HG03045 (cell line): ENCODE measurements at regions not wholly inside any gene's neighbourhood (a gene's known extent, or its start where the extent isn't known, plus 50 kb on each side); places are given as distances from the start of the nearest gene placed in this dataset.
A peak's percentile ranks its signal among the peaks of the same experiment; 100 is the strongest.
"Not testable (repeated sequence)": the region's sequence is repeated elsewhere in the genome, so short reads cannot be mapped to it uniquely, and the experiment has no call there.

Experiments
- ATAC-seq: cut with Tn5 transposase; IDR thresholded peaks from one replicate; pipeline ENCODE4 v1.9.1; 2021; ENCODE audit warnings: mild to moderate bottlenecking, moderate library complexity; ENCODE audit not compliant: unreplicated experiment

DNA sequence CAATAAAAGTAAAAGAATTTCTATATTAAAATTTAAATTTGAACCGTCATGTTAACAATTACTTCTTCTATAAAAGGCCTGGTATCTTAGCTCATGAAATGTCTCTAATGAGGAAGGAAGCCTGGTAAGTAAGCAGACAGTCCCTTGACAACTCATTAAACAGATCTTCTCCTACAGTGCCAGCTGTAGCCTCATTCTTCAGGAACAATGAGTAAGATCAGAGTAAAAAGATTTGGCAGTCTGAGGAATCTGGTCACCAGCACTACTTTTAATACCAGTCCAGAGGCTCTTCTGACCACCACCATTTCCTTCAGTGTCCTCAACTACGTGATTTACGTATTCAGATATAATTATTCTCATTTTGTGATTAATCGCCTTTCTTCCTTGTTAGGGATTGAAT is 955.0 kb upstream of the ALCAM start:
- ATAC-seq: no peak

GRCh38 chr3:104412608-104413580 is 953.8 kb upstream of the ALCAM start:
- ATAC-seq: no peak

GRCh38 chr3:104428337-104428925 is 938.3 kb upstream of the ALCAM start:
- no peak for ATAC-seq

DNA sequence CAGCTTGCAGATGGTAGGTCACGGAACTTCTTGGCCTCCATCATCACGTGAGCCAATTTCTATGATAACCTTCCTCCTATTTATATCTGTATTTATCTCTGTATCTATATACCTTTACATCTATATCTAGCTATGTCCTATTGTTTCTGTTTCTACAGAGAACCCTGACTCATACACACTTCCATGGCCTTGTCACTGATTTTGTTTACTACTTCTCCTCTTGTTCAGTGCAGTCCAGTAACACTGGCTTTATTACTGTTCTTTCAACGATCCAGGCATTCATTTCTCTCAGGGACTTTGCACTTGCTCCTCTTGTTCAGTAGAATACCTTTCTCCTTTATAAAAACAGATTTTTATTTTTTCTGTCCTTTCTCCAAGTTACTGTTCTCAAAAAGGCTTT is 937.0 kb upstream of the ALCAM start:
- no peak for ATAC-seq

DNA sequence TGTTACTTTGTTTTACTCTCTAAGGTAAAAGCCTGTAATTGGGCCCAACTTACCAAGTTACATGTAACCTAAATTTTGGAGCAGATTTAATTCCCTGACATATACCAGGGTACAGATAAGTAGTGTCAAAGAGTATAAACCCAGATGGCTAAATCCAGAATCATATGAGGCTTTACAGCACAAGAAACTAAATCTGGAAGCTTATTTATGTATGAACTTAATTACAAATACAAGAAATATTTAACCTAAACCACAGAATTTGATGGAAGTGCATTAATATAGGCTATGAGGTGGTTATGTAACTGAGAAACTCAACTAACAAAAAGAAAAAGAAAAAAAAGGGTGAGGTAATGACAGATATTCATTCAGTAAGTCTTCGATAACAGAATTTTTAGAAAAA is 930.2 kb upstream of the ALCAM start:
- ATAC-seq: no peak

DNA sequence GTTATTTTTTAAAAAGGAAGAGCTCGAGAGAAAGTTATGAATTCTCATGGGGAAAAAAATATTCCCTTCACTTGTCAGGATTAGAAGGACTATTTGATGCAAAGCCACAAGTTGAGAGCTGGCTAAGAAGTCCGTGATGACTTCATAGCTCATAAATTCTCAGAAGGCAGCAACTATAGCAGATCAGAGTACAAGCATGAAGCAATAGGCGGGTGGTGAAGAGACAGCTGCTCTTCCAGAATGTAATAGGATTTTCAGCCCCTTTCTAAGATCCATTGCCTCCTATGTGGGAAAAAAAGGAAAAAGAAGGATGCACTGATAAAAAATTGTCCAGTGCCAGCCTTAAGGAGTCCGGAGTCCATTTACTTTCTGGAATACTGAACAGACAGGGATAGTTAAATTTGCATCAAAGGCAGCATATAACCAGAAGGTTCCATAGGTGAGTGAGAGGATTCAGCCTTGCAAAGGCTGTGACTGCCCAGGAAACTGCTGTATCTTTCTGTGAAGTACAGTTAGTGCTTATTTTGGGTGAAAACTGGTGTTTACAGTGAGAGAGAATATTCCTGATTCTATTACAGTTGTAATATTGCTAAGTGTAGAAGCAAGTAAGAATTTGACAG is 929.5 kb upstream of the ALCAM start:
- no peak for ATAC-seq

DNA sequence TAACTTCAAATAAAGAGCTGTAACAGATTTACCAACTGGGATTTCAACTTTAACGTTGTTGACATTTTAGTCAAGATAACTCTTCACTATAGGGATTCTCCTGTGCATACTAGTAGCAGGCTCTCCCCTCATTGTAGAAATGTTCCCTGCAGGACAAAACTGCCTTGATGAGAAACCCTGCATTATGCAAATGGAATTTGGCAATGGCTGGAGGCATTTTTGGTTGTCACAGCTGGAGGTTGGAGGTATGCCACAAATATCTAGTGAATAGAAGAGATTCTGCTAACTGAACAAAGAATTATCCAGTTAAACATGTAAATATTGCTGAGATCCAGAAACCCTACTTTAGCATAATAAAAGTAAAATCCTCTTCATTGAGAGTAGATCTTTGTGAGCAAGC is 928.8 kb upstream of the ALCAM start:
- ATAC-seq: no peak

DNA sequence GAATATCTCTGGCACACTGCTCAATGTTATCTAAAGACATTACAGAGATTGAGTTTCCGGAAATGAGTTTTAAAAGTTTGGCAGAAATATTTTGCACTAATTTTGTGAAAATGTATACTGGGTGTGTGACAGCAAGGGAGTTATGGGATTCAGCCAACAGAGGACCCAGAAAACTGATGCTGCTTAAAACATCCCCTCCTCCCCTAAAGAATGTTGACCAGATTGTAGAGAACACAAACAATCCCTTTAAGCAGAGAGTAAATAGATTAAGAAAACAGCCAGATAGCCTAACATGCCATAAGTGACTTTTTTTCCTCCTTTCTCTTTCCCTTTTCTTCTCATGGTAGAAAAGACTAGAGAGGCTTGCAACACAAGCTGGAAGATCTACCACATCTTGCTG is 928.0 kb upstream of the ALCAM start:
- no peak for ATAC-seq

GRCh38 chr3:104445252-104445919 is 921.3 kb upstream of the ALCAM start:
- ATAC-seq: not testable (repeated sequence)

DNA sequence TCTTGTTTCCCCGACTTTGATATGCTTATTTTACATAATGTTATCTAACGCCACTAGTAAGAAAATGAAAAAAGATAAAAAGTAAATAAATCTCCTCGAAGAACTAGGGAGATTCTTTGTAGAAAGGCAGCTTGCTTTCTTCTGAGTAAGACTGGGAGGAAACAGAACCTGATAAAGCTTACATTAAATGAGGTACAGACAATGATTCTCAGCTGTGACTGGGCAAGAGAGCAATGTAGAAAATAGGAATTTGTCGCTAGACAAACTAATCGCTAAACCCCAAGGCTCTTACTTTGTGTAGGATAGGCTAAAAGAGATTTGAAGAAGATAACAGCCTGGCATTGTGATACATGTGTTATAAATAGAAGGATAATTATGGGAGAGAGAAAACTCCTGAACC is 919.0 kb upstream of the ALCAM start:
- no peak for ATAC-seq

- no peak for ATAC-seq
These were observed 914.0 kb upstream of the ALCAM start for GRCh38 chr3:104452697-104453096.

DNA sequence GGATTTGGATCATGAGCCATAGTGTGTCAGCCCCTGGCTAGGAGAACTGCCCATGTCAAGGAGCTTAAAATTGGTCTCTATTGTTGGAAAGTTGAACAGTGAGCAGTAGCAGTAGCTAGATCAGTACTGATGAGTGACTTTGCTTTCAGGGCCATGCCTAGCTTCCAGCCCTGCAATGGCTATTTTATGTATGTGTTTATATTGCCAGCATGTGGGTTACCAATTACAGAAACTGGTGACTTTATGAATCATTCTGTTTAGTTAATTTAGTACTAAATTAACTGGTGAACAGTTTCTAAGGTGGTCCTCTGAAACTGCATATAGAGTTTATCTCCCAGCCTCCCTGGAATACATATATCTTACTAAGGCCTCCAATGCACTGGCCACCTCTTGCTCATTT is 908.1 kb upstream of the ALCAM start:
- no peak for ATAC-seq

DNA sequence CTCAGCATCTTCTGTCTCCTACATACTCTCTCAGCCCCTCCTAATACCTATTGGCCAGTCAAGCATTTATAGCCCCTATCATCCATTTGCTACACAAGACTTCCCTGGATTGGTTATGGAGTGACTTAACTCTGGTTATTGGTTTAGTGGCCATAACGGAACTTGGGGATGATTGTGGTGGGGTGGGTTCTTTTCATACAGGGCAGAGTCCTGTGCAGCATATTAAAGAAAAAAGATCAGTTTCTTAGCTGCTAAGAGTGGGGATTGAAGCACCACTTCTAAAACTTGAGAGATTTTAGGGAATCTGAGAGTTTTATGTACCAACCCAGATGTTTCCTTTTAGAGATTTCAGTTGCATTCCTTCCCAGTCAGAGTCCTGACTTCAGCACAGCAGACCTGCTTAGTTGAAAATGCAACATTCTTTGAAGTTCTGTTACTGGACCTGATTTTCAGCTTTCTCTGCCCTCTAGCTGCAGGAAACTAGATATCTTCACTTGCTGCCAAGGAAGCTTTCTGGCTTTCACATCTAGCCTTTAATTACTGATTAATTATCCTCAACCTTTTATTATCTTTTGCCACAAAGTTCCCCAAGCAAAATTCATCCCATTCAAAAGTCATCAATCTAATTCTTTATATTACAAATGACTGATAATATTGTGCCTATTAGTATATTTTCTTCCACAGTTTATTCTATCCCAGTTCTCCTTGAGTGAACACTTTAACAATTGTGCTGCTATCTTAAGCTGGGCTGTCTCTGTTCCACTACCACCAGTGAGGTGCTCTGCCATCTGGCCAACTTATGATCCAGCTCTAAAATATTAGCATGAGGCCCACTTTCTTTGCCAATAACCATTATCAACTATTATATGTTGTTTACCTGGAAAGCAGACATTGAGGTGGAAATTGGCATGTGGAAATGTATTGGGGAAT is 906.0 kb upstream of the ALCAM start:
- ATAC-seq: peak; percentile 66

DNA sequence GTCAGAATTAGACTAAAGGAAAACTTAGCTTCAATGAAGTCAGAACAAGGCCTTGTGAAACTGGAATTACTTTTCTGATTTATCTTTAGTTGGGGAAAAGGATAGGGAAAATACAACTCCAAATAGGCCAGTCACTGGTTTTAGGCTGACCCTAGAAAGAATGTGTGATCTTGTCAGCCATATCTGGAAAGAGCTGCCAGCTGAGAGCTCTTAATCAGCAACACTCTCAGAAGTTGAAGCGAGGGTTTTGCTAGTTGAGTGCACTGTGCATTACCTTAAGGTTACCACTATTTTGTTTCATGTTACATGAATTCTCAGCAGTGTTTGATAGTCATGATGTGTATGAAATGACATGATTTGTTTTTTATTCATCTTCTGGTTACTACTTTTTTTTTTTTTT is 905.3 kb upstream of the ALCAM start:
- no peak for ATAC-seq

DNA sequence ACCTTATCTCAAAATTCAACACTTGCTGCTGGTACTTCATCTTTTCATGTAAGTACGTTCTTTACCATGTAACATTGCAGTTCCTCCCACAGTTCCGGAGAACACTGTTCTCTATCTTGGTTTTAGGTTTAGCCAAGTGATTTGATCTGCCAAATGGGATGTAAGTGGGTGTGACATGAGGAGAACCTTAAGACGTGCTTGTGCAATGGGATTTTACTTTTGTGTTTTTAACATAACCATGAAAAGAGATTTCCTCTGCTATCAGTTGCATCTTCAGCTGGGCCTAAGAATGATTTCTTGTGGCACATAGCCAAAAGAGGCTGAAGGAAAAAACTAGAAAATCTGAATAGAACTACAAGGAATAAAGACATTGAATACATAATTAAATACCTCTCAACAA is 894.5 kb upstream of the ALCAM start:
- ATAC-seq: no peak

DNA sequence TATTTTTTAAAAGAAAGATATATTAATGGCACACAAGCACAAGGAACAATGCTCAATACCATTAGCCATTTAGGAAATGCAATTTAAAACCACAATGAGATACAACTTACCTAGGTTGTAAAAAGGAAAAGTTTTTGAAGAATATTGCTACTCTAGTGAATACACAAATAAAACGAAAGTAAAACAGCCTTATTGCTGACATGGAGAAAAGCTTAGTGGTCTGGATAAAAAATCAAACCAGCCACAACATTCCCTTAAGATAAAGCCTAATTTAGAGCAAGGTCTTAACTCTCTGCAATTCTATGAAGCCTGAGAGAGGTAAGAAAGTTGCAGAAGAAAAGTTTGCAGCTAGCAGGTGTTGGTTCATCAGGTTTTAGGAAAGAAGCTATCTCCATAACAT is 892.7 kb upstream of the ALCAM start:
- ATAC-seq: no peak

GRCh38 chr3:104503022-104503421 is 863.7 kb upstream of the ALCAM start:
- no peak for ATAC-seq

- ATAC-seq: peak; percentile 51
These were observed 856.4 kb upstream of the ALCAM start for GRCh38 chr3:104510131-104510849.

DNA sequence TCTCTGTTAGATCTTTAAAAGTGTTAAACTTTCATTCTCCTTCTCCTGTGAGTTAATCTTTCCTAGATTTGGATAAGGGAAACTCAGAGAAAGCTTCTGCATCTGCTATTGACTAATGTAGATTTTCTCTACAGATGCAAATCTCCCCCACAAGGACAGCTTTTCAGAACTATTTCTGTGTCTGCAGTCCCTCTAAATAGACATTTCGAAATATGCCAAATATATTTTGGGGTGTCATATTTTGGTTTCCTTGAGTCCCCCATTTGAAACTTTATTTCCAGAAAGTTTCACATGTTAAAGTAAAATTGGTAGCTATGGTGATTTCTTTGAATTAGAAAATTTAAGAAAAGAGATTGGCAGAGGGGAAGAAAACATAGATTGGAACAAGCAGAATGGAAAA is 852.3 kb upstream of the ALCAM start:
- ATAC-seq: no peak

DNA sequence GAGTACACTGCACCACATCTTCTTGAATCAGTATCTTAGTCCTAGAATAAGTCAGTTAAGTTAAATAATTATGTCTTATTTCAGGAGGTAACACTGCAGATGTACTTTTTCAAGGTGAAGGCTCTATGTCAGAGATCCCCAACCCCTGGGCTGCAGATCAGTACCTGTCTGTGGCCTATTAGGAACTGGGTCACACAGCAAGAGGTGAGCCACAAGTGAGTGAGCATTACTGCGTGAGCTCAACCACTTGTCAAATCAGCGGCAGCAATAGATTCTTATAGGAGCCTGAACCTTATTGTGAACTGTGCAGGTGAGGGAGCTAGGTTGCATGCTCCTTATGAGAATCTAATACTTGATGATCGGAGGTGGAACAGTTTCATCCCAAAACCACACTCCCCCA is 851.9 kb upstream of the ALCAM start:
- no peak for ATAC-seq
